K562 (cell line): ENCODE measurements at regions not wholly inside any gene's neighbourhood (a gene's known extent, or its start where the extent isn't known, plus 50 kb on each side); places are given as distances from the start of the nearest gene placed in this dataset.

ENCODE experiments used
- CBFB ChIP-seq: sonication (generic); formaldehyde crosslinking; IDR thresholded peaks from 2 replicates; pipeline ENCODE4 v1.4.0; 2020; ENCODE audit warnings: mild to moderate bottlenecking, missing genetic modification reagents
- ID3 ChIP-seq, 2 experiments: fragments of 250-450 bp in 1 of 2; fragments of 450-650 bp in 1 of 2; sonication (Bioruptor Pico) in 1 of 2; IDR thresholded peaks; 2 replicates each; pipeline versions ENCODE4 v1.6.1 to v1.8.0; 2016 to 2021; ENCODE audit warnings: mild to moderate bottlenecking in 2 of 2, moderate library complexity in 2 of 2, missing compliant biosample characterization in 1 of 2, missing genetic modification characterization in 1 of 2
- MNT ChIP-seq, 2 experiments: fragments of 450-650 bp; conservative IDR thresholded peaks; 2 replicates each; pipeline ENCODE4 v1.6.1; 2017; ENCODE audit warnings: mild to moderate bottlenecking in 2 of 2, moderate library complexity in 2 of 2
- ZBTB11 ChIP-seq, 3 experiments: fragments of 200-800 bp in 1 of 3; fragments of 250-450 bp in 1 of 3; fragments of 450-650 bp in 1 of 3; sonication (Bioruptor Pico) in 1 of 3; sonication (Bioruptor generic) in 1 of 3; formaldehyde crosslinking in 1 of 3; IDR thresholded peaks; 2 replicates each; pipeline versions ENCODE4 v1.6.1 to v1.8.0; 2016 to 2022; ENCODE audit warnings: mild to moderate bottlenecking in 2 of 3, missing genetic modification characterization in 2 of 3, missing compliant biosample characterization in 1 of 3, moderate library complexity in 1 of 3
- ZBTB40 ChIP-seq, 2 experiments: fragments of 450-650 bp in 1 of 2; sonication (generic) in 1 of 2; formaldehyde crosslinking in 1 of 2; IDR thresholded peaks; 2 replicates each; pipeline versions ENCODE4 v1.7.1 to v1.9.0; 2016 to 2022; ENCODE audit warnings: inconsistent platforms in 1 of 2, mild to moderate bottlenecking in 1 of 2, missing genetic modification reagents in 1 of 2
- ZFP36 ChIP-seq: fragments of 150-350 bp; IDR thresholded peaks from 2 replicates; pipeline ENCODE4 v1.6.1; 2018; ENCODE audit warnings: low read length, low read depth; ENCODE audit not compliant: partially characterized antibody

GRCh38 chr12:87302126-87302745 is 727.0 kb downstream of the C12orf50 start (continued):
- TF ChIP-seq CBFB (CRISPR knock-in tag) (no peak), MNT (conservative IDR thresholded peaks at IDR 0.05) (no peak), ID3 (CRISPR knock-in tag; IDR thresholded peaks at IDR 0.05) (no peak), ID3 (tag; IDR thresholded peaks at IDR 0.05) (no peak), ZBTB40 (IDR thresholded peaks at IDR 0.05) (no peak), ZBTB40 (CRISPR knock-in tag; IDR thresholded peaks at IDR 0.05) (no peak), ZBTB11 (CRISPR knock-in tag; IDR thresholded peaks at IDR 0.05) (no peak), ZFP36 (no peak)
